GM12892 (cell line): ENCODE measurements at regions not wholly inside any gene's neighbourhood (a gene's known extent, or its start where the extent isn't known, plus 50 kb on each side); places are given as distances from the start of the nearest gene placed in this dataset.

ENCODE experiments used
- POLR2A ChIP-seq: IDR thresholded peaks from 2 replicates; pipeline ENCODE4 v1.6.1; 2011; ENCODE audit warnings: low read depth, low read length, control low read depth
- POLR2AphosphoS5 ChIP-seq: IDR thresholded peaks from 2 replicates; pipeline ENCODE4 v1.6.1; 2011; ENCODE audit warnings: low read depth, low read length, control low read depth
- TAF1 ChIP-seq: IDR thresholded peaks from 2 replicates; pipeline ENCODE4 v1.6.1; 2011; ENCODE audit warnings: low read depth, mild to moderate bottlenecking, control low read depth, low read length, borderline replicate concordance

GRCh38 chr12:59401862-59402261, 194.0 kb upstream of the SLC16A7 start:
- TF ChIP-seq POLR2A = no peak
- no peak for TF ChIP-seq POLR2AphosphoS5
- no peak for TF ChIP-seq TAF1
